Vagina (tissue), 2 donors: ENCODE measurements at regions not wholly inside any gene's neighbourhood (a gene's known extent, or its start where the extent isn't known, plus 50 kb on each side); places are given as distances from the start of the nearest gene placed in this dataset.
"Not testable (repeated sequence)": the region's sequence is repeated elsewhere in the genome, so short reads cannot be mapped to it uniquely, and the experiment has no call there.

ENCODE experiments used
- POLR2A ChIP-seq, 2 donors: fragments of 450-650 bp; IDR thresholded peaks; one replicate each; pipeline ENCODE4 v1.6.1; 2017; ENCODE audit warnings: antibody characterized with exemption in 2 of 2, mild to moderate bottlenecking in 2 of 2, moderate library complexity in 2 of 2
- POLR2AphosphoS5 ChIP-seq, 2 donors: sonication (generic); formaldehyde crosslinking; IDR thresholded peaks; one replicate each; pipeline ENCODE4 v1.9.0; 2017; ENCODE audit warnings: antibody characterized with exemption in 2 of 2, mild to moderate bottlenecking in 2 of 2, low read depth in 1 of 2; ENCODE audit not compliant: insufficient read depth in 1 of 2
- TF ChIP-seq, protein P1 (sequence below), 3 experiments: fragments of 450-650 bp in 2 of 3; fragments of 200-600 bp in 1 of 3; sonication (generic) in 1 of 3; IDR thresholded peaks; one replicate each; pipeline ENCODE4 v1.5.1; 2017 to 2019; ENCODE audit warnings: antibody characterized with exemption in 3 of 3, mild to moderate bottlenecking in 2 of 3, moderate library complexity in 2 of 3

GRCh38 chr13:110967156-110967855, 52.4 kb upstream of the ANKRD10 start:
- TF ChIP-seq, protein P1, sequence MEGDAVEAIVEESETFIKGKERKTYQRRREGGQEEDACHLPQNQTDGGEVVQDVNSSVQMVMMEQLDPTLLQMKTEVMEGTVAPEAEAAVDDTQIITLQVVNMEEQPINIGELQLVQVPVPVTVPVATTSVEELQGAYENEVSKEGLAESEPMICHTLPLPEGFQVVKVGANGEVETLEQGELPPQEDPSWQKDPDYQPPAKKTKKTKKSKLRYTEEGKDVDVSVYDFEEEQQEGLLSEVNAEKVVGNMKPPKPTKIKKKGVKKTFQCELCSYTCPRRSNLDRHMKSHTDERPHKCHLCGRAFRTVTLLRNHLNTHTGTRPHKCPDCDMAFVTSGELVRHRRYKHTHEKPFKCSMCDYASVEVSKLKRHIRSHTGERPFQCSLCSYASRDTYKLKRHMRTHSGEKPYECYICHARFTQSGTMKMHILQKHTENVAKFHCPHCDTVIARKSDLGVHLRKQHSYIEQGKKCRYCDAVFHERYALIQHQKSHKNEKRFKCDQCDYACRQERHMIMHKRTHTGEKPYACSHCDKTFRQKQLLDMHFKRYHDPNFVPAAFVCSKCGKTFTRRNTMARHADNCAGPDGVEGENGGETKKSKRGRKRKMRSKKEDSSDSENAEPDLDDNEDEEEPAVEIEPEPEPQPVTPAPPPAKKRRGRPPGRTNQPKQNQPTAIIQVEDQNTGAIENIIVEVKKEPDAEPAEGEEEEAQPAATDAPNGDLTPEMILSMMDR (IDR thresholded peaks at IDR 0.05), result not testable (repeated sequence)
- not testable (repeated sequence) for TF ChIP-seq POLR2A (IDR thresholded peaks at IDR 0.05); POLR2AphosphoS5 (IDR thresholded peaks at IDR 0.05; ENCODE audit: insufficient read depth in 1 of 2, low read depth in 1 of 2)
